ENCODE measurements at regions not wholly inside any gene's neighbourhood (a gene's known extent, or its start where the extent isn't known, plus 50 kb on each side); places are given as distances from the start of the nearest gene placed in this dataset.

DNA sequence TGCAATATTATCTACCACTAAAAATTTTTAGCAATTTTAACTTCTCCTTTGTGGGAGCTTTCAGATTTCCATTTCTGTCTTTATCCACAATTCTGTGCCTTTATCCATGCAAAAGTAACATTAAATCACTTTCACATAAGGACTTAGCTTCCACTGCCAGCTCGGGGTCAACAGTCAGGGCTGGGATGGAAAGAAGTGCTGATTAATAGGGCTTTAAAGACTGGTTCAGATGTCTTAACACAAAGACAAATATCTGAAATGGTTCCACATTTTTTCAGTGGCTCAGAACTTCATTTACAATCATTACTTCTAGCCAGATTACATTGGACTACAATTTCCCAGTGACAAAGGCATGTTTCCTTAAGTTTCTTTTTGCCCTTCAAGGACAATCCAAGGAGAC lies 191.8 kb upstream of the CPHXL start:
- DNase-seq (ENCODE audit: low spot score in 2 of 2): no peak

DNA sequence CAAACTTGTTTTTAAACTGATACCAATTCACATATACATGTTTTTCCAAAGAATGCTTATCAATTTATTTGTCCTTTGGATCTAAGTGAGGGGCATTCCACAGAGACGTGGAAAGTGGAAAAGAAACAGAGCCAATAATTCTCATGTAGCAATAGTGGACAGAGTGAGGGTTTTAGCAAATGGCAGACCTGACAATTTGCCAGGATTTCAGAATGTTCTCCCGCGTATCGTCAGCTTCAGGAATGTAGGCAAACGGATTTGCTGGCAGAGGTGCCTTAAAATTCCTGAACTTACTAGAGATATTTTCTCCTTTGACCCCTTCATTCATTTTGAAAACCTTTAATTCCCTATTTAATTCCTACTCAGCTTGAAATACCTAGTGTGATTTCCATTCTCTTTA lies 193.4 kb upstream of the CPHXL start:
- H3K4me1 ChIP-seq: no peaks in the 10 kb centered on the region
- H3K27me3 ChIP-seq (ENCODE audit: low read depth): no peaks in the 10 kb centered on the region
- H3K4me3 ChIP-seq: no peak overlapping the region
- DNase-seq (ENCODE audit: low spot score in 2 of 2): no peak
- no peaks in the 10 kb centered on the region for H3K9me3 ChIP-seq
- in situ Hi-C loops (cut with MboI; ENCODE audit: low sequenced_read_pairs): no loop called here
- no peaks in the 10 kb centered on the region for H3K36me3 ChIP-seq (replicated peaks)

More for the DNA sequence above, 191.8 kb upstream of the CPHXL start:
- Histone ChIP-seq H3K4me1 (no peaks in the 10 kb centered on the region), H3K4me3 (no peak overlapping the region), H3K9me3 (no peaks in the 10 kb centered on the region), H3K36me3 (replicated peaks) (no peaks in the 10 kb centered on the region), H3K27me3 (ENCODE audit: low read depth) (no peaks in the 10 kb centered on the region)
- in situ Hi-C loops (cut with MboI; ENCODE audit: low sequenced_read_pairs): no loop called here

DNA sequence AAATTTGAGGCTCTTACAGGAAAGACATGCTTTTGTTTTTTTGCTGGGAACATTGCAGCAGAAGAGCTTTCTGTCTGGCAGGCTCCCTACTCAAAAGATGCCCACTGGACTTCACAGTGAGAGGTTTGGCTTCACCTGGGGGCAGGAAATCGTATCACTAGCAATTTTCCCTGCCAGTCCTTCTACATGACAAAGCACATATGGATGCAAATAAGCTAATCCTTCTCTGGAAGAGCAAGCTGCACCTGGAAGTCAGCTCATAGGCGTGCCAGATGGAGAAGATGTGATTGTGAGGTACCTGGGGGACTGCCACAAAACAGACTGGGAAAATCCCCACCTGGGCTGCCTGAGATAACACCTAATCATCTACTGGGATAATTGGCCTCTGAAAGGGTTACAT lies 195.0 kb upstream of the CPHXL start:
- H3K9me3 ChIP-seq: no peaks in the 10 kb centered on the region
- no peaks in the 10 kb centered on the region for H3K36me3 ChIP-seq (replicated peaks)
- no peak for DNase-seq (ENCODE audit: low spot score in 2 of 2)
- H3K4me3 ChIP-seq: no peak overlapping the region
- H3K4me1 ChIP-seq: no peaks in the 10 kb centered on the region
- H3K27me3 ChIP-seq (ENCODE audit: low read depth): no peaks in the 10 kb centered on the region
- in situ Hi-C loops (cut with MboI; ENCODE audit: low sequenced_read_pairs): no loop called here

GRCh38 chr16:75922250-75922649 lies 196.0 kb upstream of the CPHXL start:
- H3K27me3 ChIP-seq (ENCODE audit: low read depth): no peaks in the 10 kb centered on the region
- no peak overlapping the region for H3K4me3 ChIP-seq
- in situ Hi-C loops (cut with MboI; ENCODE audit: low sequenced_read_pairs): no loop called here
- DNase-seq (ENCODE audit: low spot score in 2 of 2): no peak
- H3K9me3 ChIP-seq: no peaks in the 10 kb centered on the region
- H3K36me3 ChIP-seq (replicated peaks): no peaks in the 10 kb centered on the region
- H3K4me1 ChIP-seq: no peaks in the 10 kb centered on the region

- Histone ChIP-seq H3K4me3 (no peak overlapping the region), H3K36me3 (replicated peaks) (no peaks in the 10 kb centered on the region), H3K4me1 (no peaks in the 10 kb centered on the region), H3K27me3 (ENCODE audit: low read depth) (no peaks in the 10 kb centered on the region), H3K9me3 (no peaks in the 10 kb centered on the region)
- no peak for DNase-seq (ENCODE audit: low spot score in 2 of 2)
- in situ Hi-C loops (cut with MboI; ENCODE audit: low sequenced_read_pairs): no loop called here
These were observed 198.1 kb upstream of the CPHXL start for GRCh38 chr16:75924397-75924796.

GRCh38 chr16:75927810-75928209 lies 201.5 kb upstream of the CPHXL start:
- Histone ChIP-seq H3K9me3 (no peaks in the 10 kb centered on the region), H3K27me3 (ENCODE audit: low read depth) (no peaks in the 10 kb centered on the region), H3K4me3 (no peak overlapping the region), H3K36me3 (replicated peaks) (no peaks in the 10 kb centered on the region), H3K4me1 (no peaks in the 10 kb centered on the region)
- DNase-seq (ENCODE audit: low spot score in 2 of 2): peak; percentile 25 to 56
- in situ Hi-C loops (cut with MboI; ENCODE audit: low sequenced_read_pairs): no loop called here

DNA sequence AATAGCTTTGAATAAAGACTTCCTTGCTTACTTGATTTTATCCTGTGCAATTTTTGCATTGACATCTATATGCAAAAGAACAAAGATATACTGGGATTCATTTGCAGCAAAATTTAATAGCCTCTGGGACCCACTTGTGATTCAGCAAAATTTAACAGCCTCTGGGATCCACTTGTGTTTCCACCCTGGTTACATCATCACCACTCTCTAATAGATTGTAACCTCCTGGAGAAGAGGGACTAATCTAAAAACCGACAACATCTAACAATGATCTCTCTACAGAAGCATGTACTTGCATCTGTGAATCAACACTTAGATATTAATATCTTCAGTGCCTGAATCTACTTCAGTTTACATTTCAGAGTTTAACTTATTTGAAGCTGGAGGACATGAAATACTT lies 202.0 kb upstream of the CPHXL start:
- no peaks in the 10 kb centered on the region for H3K4me1 ChIP-seq
- no peak for DNase-seq (ENCODE audit: low spot score in 2 of 2)
- H3K36me3 ChIP-seq (replicated peaks): no peaks in the 10 kb centered on the region
- H3K4me3 ChIP-seq: no peak overlapping the region
- H3K27me3 ChIP-seq (ENCODE audit: low read depth): no peaks in the 10 kb centered on the region
- no peaks in the 10 kb centered on the region for H3K9me3 ChIP-seq
- in situ Hi-C loops (cut with MboI; ENCODE audit: low sequenced_read_pairs): no loop called here

DNA sequence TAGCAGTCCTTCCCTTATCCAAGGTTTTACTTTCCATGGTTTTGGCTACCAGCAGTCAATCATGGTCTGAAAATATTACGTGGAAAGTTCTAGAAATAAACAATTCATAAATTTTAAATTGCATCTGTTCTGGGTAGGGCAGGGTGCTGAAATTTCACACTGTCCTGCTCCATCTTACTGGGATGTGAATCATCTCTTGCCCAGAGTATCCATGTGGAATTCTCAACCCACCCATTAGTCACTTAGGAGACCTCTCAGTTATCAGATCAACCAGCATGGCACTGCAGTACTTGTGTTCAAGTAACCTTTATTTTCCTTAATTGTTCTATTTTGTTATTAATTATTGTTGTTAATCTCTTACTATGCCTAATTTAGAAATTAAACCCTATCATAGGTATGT lies 202.8 kb upstream of the CPHXL start:
- H3K4me1 ChIP-seq: no peaks in the 10 kb centered on the region
- no peaks in the 10 kb centered on the region for H3K9me3 ChIP-seq
- DNase-seq (ENCODE audit: low spot score in 2 of 2): no peak
- in situ Hi-C loops (cut with MboI; ENCODE audit: low sequenced_read_pairs): no loop called here
- no peaks in the 10 kb centered on the region for H3K36me3 ChIP-seq (replicated peaks)
- H3K4me3 ChIP-seq: no peak overlapping the region
- H3K27me3 ChIP-seq (ENCODE audit: low read depth): no peaks in the 10 kb centered on the region

DNA sequence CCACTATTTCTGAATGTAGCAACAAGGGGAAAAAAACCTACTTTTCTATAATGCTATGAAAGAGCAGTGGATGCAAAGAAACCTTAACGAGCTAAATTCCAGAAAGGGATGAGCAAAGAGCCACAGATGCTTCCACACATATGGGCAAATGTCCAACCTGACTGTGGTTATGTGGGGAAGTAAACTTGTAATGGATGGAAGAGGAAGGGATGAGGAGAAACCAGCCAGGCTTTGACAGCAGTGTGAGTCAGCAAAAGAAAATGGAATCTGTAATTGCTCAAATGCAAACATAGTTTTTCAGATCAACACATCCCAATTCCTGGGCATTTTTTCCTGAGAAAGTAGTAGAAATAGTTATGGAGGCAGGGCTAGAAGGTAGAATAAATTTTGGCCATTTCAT lies 204.8 kb upstream of the CPHXL start:
- H3K36me3 ChIP-seq (replicated peaks): no peaks in the 10 kb centered on the region
- no peaks in the 10 kb centered on the region for H3K9me3 ChIP-seq
- no peaks in the 10 kb centered on the region for H3K4me1 ChIP-seq
- DNase-seq (ENCODE audit: low spot score in 2 of 2): no peak
- H3K4me3 ChIP-seq: no peak overlapping the region
- in situ Hi-C loops (cut with MboI; ENCODE audit: low sequenced_read_pairs): no loop called here
- H3K27me3 ChIP-seq (ENCODE audit: low read depth): no peaks in the 10 kb centered on the region

DNA sequence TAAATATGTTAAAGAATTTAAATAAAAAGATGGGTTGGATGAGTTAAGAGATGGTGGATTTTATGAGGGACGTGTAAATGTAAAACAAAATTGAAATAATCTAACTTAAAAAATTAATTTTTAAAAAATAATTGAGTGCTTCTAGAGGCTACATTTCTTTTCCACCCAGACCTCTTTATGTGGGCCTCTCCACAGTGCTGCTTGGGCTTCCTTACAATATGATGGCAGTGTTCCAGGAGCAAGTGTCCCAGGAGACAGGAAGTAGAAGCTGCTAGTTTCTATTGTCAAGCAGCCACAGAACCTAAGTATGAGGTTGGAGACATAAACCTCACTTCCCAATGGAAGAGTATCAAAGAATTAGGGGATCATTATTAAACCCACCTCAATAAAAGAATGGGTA lies 205.7 kb upstream of the CPHXL start:
- Histone ChIP-seq H3K9me3 (no peaks in the 10 kb centered on the region), H3K36me3 (replicated peaks) (no peaks in the 10 kb centered on the region), H3K4me3 (no peak overlapping the region), H3K4me1 (no peaks in the 10 kb centered on the region), H3K27me3 (ENCODE audit: low read depth) (no peaks in the 10 kb centered on the region)
- in situ Hi-C loops (cut with MboI; ENCODE audit: low sequenced_read_pairs): no loop called here
- no peak for DNase-seq (ENCODE audit: low spot score in 2 of 2)

GRCh38 chr16:75938818-75939217 lies 212.5 kb upstream of the CPHXL start:
- H3K9me3 ChIP-seq: no peaks in the 10 kb centered on the region

DNA sequence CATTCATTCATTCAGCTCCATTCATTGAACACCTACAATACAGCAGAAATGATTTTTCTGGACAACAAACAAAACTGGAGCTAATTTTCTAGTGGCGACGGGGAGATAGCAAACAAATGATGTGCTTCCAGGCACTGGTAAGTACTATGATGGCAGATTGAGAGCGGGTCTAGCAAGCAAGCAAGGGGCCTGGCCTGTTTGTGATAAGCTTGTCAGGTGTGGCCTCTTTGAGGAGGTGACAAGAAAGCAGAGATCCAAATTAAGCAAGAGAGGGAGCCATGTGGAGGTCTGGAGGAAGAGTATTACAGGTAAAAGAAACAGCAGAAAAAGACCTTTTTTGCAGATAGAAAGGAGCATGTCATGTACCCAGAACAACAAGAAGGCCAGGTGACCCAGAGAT lies 216.1 kb upstream of the CPHXL start:
- Histone ChIP-seq H3K4me1 (no peaks in the 10 kb centered on the region), H3K36me3 (replicated peaks) (no peaks in the 10 kb centered on the region), H3K4me3 (no peak overlapping the region), H3K9me3 (no peaks in the 10 kb centered on the region), H3K27me3 (ENCODE audit: low read depth) (no peaks in the 10 kb centered on the region; the same call in 1 of the 2 replicates)
- no peak for DNase-seq (ENCODE audit: low spot score in 2 of 2)
- in situ Hi-C loops (cut with MboI; ENCODE audit: low sequenced_read_pairs): no loop called here

More at GRCh38 chr16:75938818-75939217, 212.5 kb upstream of the CPHXL start:
- in situ Hi-C loops (cut with MboI; ENCODE audit: low sequenced_read_pairs): no loop called here
- Histone ChIP-seq H3K27me3 (ENCODE audit: low read depth) (no peaks in the 10 kb centered on the region), H3K4me3 (no peak overlapping the region), H3K4me1 (no peaks in the 10 kb centered on the region), H3K36me3 (replicated peaks) (no peaks in the 10 kb centered on the region)
- no peak for DNase-seq (ENCODE audit: low spot score in 2 of 2)

- no peaks in the 10 kb centered on the region for H3K4me1 ChIP-seq
- no peak overlapping the region for H3K4me3 ChIP-seq
- in situ Hi-C loops (cut with MboI; ENCODE audit: low sequenced_read_pairs): no loop called here
- DNase-seq (ENCODE audit: low spot score in 2 of 2): no peak
- no peaks in the 10 kb centered on the region; the same call in 1 of the 2 replicates for H3K27me3 ChIP-seq (ENCODE audit: low read depth)
- no peaks in the 10 kb centered on the region for H3K9me3 ChIP-seq
- H3K36me3 ChIP-seq (replicated peaks): no peaks in the 10 kb centered on the region
These were observed 216.6 kb upstream of the CPHXL start for GRCh38 chr16:75942936-75943335.

DNA sequence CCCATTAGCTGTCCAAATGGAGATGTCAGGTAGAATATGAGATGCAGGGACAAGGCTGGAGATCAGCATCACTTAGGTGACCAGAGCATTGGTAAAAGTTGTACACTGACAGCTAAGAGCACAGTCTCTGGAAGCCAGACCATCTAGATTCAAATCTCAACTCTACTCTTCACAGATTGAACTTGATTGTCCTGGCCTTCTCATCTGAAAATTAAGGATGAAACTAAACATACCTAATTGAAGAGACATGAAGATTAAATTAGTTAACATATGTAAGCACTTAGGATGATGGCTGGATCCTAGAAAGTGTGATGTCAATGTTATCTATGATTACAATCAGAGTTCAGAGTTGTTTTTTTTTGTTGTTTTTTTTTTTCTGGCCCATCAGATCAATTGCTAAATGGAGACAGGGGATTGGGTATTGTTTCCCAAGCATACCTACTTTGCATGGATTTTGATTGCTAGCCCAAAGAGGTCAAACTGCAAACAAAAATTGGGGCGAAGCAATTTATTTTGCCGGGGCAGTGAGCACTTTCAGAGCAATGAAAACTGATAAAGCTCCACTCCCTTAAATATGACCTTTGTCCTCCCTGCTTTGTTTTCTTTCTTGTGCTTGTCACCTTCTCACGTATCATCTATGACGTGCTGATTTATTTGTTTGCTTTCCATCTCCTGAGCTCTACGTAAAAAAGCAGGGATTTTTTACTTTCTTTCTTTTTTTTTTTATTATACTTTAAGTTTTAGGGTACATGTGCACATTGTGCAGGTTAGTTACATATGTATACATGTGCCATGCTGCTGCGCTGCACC lies 217.6 kb upstream of the CPHXL start:
- H3K9me3 ChIP-seq: no peaks in the 10 kb centered on the region
- H3K4me3 ChIP-seq: no peak overlapping the region
- H3K4me1 ChIP-seq: no peaks in the 10 kb centered on the region
- no peaks in the 10 kb centered on the region; the same call in 1 of the 2 replicates for H3K27me3 ChIP-seq (ENCODE audit: low read depth)
- no peak for DNase-seq (ENCODE audit: low spot score in 2 of 2)
- in situ Hi-C loops (cut with MboI; ENCODE audit: low sequenced_read_pairs): no loop called here
- no peaks in the 10 kb centered on the region for H3K36me3 ChIP-seq (replicated peaks)
